Fibroblast of the aortic adventitia (primary cell): ENCODE measurements at regions not wholly inside any gene's neighbourhood (a gene's known extent, or its start where the extent isn't known, plus 50 kb on each side); places are given as distances from the start of the nearest gene placed in this dataset.

Source experiments
- DNase-seq: peaks from one replicate; pipeline ENCODE4 v3.0.0-alpha.2; 2010; ENCODE audit warnings: low read depth
- H3K4me3 ChIP-seq: 2 replicates; pipeline ENCODE4 v1.5.1; 2011; ENCODE audit warnings: low read depth, mild to moderate bottlenecking, control low read depth, low read length, moderate library complexity
- CTCF ChIP-seq: IDR thresholded peaks from 2 replicates; pipeline ENCODE4 v1.5.1; 2011; ENCODE audit warnings: mild to moderate bottlenecking, low read length, control low read depth, inconsistent platforms; ENCODE audit not compliant: insufficient read depth

GRCh38 chr15:70483513-70483912 lies 279.8 kb downstream of the UACA start:
- no peak for DNase-seq
- H3K4me3 ChIP-seq: no peak overlapping the region
- no peak for TF ChIP-seq CTCF

- DNase-seq: no peak
- TF ChIP-seq CTCF: no peak
- H3K4me3 ChIP-seq: no peak overlapping the region
Measured at GRCh38 chr15:70480196-70480856, 283.0 kb downstream of the UACA start.

GRCh38 chr15:70479785-70480184 lies 283.6 kb downstream of the UACA start:
- no peak overlapping the region for H3K4me3 ChIP-seq
- TF ChIP-seq CTCF: no peak
- no peak for DNase-seq

- no peak for DNase-seq
- TF ChIP-seq CTCF: no peak
- no peak overlapping the region for H3K4me3 ChIP-seq
Measured at GRCh38 chr15:70479056-70479455, 284.3 kb downstream of the UACA start.

GRCh38 chr15:70478251-70478990 lies 284.9 kb downstream of the UACA start:
- no peak for TF ChIP-seq CTCF
- H3K4me3 ChIP-seq: no peak overlapping the region
- no peak for DNase-seq

- no peak for DNase-seq
- TF ChIP-seq CTCF: no peak
Measured at GRCh38 chr15:70477750-70478250, 285.6 kb downstream of the UACA start.

More at GRCh38 chr15:70477750-70478250, 285.6 kb downstream of the UACA start:
- H3K4me3 ChIP-seq: no peak overlapping the region
